ENCODE measurements at regions not wholly inside any gene's neighbourhood (a gene's known extent, or its start where the extent isn't known, plus 50 kb on each side); places are given as distances from the start of the nearest gene placed in this dataset.
A peak's percentile ranks its signal among the peaks of the same experiment; 100 is the strongest.
"Not testable (repeated sequence)": the region's sequence is repeated elsewhere in the genome, so short reads cannot be mapped to it uniquely, and the experiment has no call there.

DNA sequence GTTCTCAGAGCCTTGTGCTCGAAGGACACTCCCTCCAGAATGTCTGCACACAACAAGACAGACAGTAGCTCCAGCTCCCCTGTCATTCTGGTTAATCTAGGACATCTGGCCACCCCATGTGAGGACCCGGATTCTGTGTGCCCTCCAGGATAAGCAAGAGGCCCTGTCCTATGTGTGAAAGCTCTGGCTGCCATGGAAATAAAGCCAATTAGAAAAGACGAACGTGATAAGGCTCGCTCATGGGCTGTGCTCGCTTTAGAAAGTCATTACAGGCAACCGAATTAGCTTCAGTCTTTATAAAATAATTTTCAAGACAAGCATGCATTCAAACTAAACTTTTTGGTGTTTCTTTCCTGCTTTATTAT is 263.4 kb downstream of the INHBA start:
- WGBS (ENCODE audit: low lambda C conversion rate, missing lambda C conversion rate): 62% methylated on average over 7 of the region's 7 CpGs
- Histone ChIP-seq H2AFZ (no peak overlapping the region), H3K4me3 (no peak overlapping the region), H3K4me1 (ENCODE audit: insufficient read depth) (no peaks in the 10 kb centered on the region), H3K27me3 (no peaks in the 10 kb centered on the region), H3K36me3 (replicated peaks; ENCODE audit: insufficient read depth, low read depth) (no peaks in the 10 kb centered on the region), H3K9me2 (replicated peaks; ENCODE audit: insufficient read depth) (no peaks in the 10 kb centered on the region), H4K20me1 (ENCODE audit: insufficient read depth, poor library complexity, severe bottlenecking) (no peaks in the 10 kb centered on the region), H3K27ac (no peak overlapping the region), H3K9me3 (ENCODE audit: low read depth) (no peaks in the 10 kb centered on the region), H3K79me2 (no peaks in the 10 kb centered on the region), H3K4me2 (no peak overlapping the region)
- TF ChIP-seq EZH2 (IDR thresholded peaks at IDR 0.05; ENCODE audit: borderline replicate concordance) (no peak), EZH2phosphoT487 (IDR thresholded peaks at IDR 0.05; ENCODE audit: low read depth, severe bottlenecking, unreplicated experiment) (no peak)
- TF ChIP-seq, protein P1, sequence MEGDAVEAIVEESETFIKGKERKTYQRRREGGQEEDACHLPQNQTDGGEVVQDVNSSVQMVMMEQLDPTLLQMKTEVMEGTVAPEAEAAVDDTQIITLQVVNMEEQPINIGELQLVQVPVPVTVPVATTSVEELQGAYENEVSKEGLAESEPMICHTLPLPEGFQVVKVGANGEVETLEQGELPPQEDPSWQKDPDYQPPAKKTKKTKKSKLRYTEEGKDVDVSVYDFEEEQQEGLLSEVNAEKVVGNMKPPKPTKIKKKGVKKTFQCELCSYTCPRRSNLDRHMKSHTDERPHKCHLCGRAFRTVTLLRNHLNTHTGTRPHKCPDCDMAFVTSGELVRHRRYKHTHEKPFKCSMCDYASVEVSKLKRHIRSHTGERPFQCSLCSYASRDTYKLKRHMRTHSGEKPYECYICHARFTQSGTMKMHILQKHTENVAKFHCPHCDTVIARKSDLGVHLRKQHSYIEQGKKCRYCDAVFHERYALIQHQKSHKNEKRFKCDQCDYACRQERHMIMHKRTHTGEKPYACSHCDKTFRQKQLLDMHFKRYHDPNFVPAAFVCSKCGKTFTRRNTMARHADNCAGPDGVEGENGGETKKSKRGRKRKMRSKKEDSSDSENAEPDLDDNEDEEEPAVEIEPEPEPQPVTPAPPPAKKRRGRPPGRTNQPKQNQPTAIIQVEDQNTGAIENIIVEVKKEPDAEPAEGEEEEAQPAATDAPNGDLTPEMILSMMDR (IDR thresholded peaks at IDR 0.05; ENCODE audit: poor library complexity): no peak
- no peak for DNase-seq (ENCODE audit: low spot score)

DNA sequence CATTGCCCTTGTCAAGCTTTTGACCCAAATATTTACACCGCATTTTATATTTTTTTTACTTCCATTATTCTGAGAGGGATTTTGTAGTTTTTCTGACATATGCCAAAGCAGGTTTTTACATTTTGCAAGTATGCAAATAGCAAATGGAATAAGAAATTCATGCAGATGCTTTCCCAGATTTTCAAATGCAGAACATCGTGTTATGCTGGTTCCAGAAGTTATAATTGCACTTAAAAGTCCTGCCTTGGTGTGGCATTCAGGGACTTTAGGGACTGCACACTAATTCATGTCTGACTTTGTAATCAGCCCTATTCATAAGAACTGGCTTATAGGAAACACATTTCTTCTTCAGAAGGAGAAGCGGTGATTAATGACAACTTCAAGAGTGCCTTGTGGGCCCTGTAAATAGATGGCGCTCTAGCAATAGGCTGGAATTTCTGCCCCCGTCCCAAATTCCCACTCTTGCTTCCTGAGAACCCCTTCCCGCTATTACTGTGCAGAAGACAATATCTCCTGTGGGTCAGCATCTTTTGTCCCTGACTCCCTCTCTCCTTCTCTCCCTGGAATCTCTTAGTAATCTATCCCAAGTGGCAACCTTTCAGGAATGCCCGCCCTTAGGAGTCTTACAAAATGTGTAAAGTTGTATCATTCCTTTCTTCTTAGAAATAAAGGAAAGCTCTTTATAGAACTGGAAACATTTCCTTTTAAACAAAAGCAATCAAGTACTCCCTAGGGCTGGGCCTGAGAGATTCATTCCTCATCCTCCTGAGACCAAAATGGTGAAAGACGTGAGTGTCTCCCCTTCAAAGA is 264.0 kb downstream of the INHBA start:
- H2AFZ ChIP-seq: no peak overlapping the region

DNA sequence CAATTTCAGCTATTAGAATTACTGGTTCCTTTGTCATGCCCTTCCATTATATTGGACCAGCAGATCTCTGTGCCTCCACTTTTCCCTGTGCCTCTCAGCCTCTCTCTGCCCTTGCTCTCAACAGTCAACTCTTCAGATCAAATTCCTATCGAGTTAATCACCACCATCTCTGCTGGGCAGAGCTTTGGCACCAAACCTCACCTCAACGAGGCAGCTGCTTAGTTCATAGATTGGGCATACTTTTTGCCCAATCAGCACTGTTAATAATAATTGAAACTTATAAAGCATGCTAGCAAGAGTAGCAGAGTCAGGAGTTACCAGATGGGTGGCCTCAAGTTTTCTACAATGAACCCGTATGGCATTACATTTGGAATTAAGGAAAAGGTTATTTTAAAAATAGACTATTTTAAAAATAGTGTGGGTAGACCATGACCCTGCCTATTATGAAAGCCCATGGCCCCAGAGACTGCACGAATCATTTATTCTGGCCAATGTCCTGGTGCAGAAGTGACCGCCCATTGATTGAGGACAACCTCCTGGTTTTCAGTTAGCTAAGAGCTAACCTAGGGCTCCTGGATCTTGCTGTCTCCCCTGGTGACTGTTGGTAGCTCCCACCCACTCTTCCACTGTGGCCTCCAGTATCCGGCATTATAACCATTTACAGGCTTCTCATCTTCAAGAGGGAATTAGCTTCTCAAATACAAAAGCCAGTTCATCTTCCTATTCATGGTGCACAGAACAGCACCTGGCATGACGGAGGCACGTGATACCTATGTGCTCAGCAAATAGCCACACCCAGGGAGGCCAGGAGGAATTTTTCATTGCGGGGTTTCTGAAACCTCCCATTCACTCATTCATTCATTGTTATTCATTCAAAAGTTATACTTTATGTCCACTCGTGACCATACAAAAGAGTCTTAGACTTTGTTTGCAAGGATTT is 265.4 kb downstream of the INHBA start:
- WGBS (ENCODE audit: low lambda C conversion rate, missing lambda C conversion rate): 78% methylated on average over 10 of the region's 10 CpGs
- Histone ChIP-seq H3K4me3 (no peak overlapping the region), H3K4me1 (ENCODE audit: insufficient read depth) (no peaks in the 10 kb centered on the region), H3K9me3 (ENCODE audit: low read depth) (no peaks in the 10 kb centered on the region), H3K27ac (no peak overlapping the region), H3K4me2 (no peak overlapping the region), H2AFZ (no peak overlapping the region), H3K9me2 (replicated peaks; ENCODE audit: insufficient read depth) (no peaks in the 10 kb centered on the region), H3K36me3 (replicated peaks; ENCODE audit: insufficient read depth, low read depth) (no peaks in the 10 kb centered on the region), H3K27me3 (no peaks in the 10 kb centered on the region), H3K79me2 (no peaks in the 10 kb centered on the region), H4K20me1 (ENCODE audit: insufficient read depth, poor library complexity, severe bottlenecking) (no peaks in the 10 kb centered on the region)
- TF ChIP-seq EZH2 (IDR thresholded peaks at IDR 0.05; ENCODE audit: borderline replicate concordance): no peak
- peak; percentile 19 for DNase-seq (ENCODE audit: low spot score)

More for the DNA sequence above, 264.0 kb downstream of the INHBA start:
- DNase-seq (ENCODE audit: low spot score): no peak
- no peaks in the 10 kb centered on the region for H3K4me1 ChIP-seq (ENCODE audit: insufficient read depth)
- H3K9me2 ChIP-seq (replicated peaks; ENCODE audit: insufficient read depth): no peaks in the 10 kb centered on the region
- no peaks in the 10 kb centered on the region for H3K9me3 ChIP-seq (ENCODE audit: low read depth)
- H3K36me3 ChIP-seq (replicated peaks; ENCODE audit: insufficient read depth, low read depth): no peaks in the 10 kb centered on the region
- 94% methylated on average over 8 of the region's 8 CpGs for WGBS (ENCODE audit: low lambda C conversion rate, missing lambda C conversion rate)
- H4K20me1 ChIP-seq (ENCODE audit: insufficient read depth, poor library complexity, severe bottlenecking): no peaks in the 10 kb centered on the region
- TF ChIP-seq EZH2phosphoT487 (IDR thresholded peaks at IDR 0.05; ENCODE audit: low read depth, severe bottlenecking, unreplicated experiment) (no peak), EZH2 (IDR thresholded peaks at IDR 0.05; ENCODE audit: borderline replicate concordance) (no peak)
- TF ChIP-seq, protein P1 (IDR thresholded peaks at IDR 0.05; ENCODE audit: poor library complexity): no peak
- no peaks in the 10 kb centered on the region for H3K79me2 ChIP-seq
- H3K4me3 ChIP-seq: no peak overlapping the region
- H3K27me3 ChIP-seq: no peaks in the 10 kb centered on the region
- H3K4me2 ChIP-seq: no peak overlapping the region
- H3K27ac ChIP-seq: no peak overlapping the region

DNA sequence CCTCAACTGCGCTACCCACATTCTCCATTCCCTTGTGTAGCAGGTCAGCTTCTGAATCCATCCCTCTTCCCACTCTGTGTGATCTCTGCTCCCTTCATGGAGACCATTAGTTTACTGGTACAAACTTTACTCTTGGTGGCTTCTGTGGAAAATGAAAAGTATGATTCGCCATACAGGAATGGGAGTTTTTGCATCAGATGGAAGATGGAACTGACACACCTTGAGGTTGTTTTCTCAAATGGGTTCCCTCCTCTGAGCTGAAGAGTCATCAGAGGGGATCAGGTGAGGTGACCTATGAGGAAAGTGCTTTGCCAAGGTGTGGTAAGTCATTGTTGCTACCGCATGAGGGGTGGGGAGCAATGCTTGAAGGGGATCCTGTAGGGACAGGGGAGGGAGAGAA is 266.8 kb downstream of the INHBA start:
- TF ChIP-seq EZH2phosphoT487 (IDR thresholded peaks at IDR 0.05; ENCODE audit: low read depth, severe bottlenecking, unreplicated experiment) (no peak), EZH2 (IDR thresholded peaks at IDR 0.05; ENCODE audit: borderline replicate concordance) (no peak)
- TF ChIP-seq, protein P1 (IDR thresholded peaks at IDR 0.05; ENCODE audit: poor library complexity): no peak
- H4K20me1 ChIP-seq (ENCODE audit: insufficient read depth, poor library complexity, severe bottlenecking): no peaks in the 10 kb centered on the region
- no peaks in the 10 kb centered on the region for H3K27me3 ChIP-seq
- H3K9me3 ChIP-seq (ENCODE audit: low read depth): no peaks in the 10 kb centered on the region
- no peaks in the 10 kb centered on the region for H3K36me3 ChIP-seq (replicated peaks; ENCODE audit: insufficient read depth, low read depth)
- DNase-seq (ENCODE audit: low spot score): no peak
- no peak overlapping the region for H3K4me3 ChIP-seq
- H3K4me2 ChIP-seq: no peak overlapping the region
- no peak overlapping the region for H3K27ac ChIP-seq
- no peak overlapping the region for H2AFZ ChIP-seq
- H3K79me2 ChIP-seq: no peaks in the 10 kb centered on the region
- 98% methylated on average over 3 of the region's 3 CpGs for WGBS (ENCODE audit: low lambda C conversion rate, missing lambda C conversion rate)
- no peaks in the 10 kb centered on the region for H3K9me2 ChIP-seq (replicated peaks; ENCODE audit: insufficient read depth)
- no peaks in the 10 kb centered on the region for H3K4me1 ChIP-seq (ENCODE audit: insufficient read depth)

DNA sequence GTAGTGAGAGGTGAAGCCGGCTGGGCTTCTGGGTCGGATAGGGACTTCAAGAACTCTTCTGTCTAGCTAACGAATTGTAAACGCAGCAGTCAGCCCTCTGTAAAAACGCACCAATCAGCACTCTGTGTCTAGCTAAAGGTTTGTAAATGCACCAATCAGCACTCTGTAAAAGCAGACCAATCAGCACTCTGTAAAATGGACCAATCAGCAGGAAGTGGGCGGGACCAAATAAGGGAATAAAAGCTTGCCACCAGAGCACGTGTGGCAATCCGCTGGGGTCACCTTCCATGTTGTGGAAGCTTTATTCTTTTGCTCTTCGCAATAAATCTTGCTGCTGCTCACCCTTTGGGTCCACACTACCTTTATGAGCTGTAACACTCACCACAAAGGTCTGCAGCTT is 267.9 kb downstream of the INHBA start:
- 82% methylated on average over 9 of the region's 9 CpGs for WGBS (ENCODE audit: low lambda C conversion rate, missing lambda C conversion rate)
- not testable (repeated sequence) for H3K4me2 ChIP-seq; H3K36me3 ChIP-seq (replicated peaks; ENCODE audit: insufficient read depth, low read depth)

More for the DNA sequence above, 267.9 kb downstream of the INHBA start:
- not testable (repeated sequence) for DNase-seq (ENCODE audit: low spot score); H2AFZ ChIP-seq; H3K9me3 ChIP-seq (ENCODE audit: low read depth); H4K20me1 ChIP-seq (ENCODE audit: insufficient read depth, poor library complexity, severe bottlenecking); H3K4me1 ChIP-seq (ENCODE audit: insufficient read depth); H3K79me2 ChIP-seq; H3K27me3 ChIP-seq; H3K9me2 ChIP-seq (replicated peaks; ENCODE audit: insufficient read depth); H3K27ac ChIP-seq; H3K4me3 ChIP-seq
